ENCODE measurements at regions not wholly inside any gene's neighbourhood (a gene's known extent, or its start where the extent isn't known, plus 50 kb on each side); places are given as distances from the start of the nearest gene placed in this dataset.
"Not testable (repeated sequence)": the region's sequence is repeated elsewhere in the genome, so short reads cannot be mapped to it uniquely, and the experiment has no call there.

GRCh38 chr6:121890307-121890910, 455.0 kb downstream of the GJA1 start:
- 49 to 68% (median 60%) methylated on average over 2 of the region's 2 CpGs for WGBS, 4 donors
- DNase-seq (no peak), ATAC-seq (no peak)
- intact Hi-C loops (cut with DNase I) = no loop called here
- Histone ChIP-seq H3K4me3 (no peak overlapping the region), H3K4me1 (no peaks in the 10 kb centered on the region), H3K36me3 (no peaks in the 10 kb centered on the region), H3K9me3 (no peaks in the 10 kb centered on the region), H3K27ac (no peak overlapping the region), H3K27me3 (no peaks in the 10 kb centered on the region)
- TF ChIP-seq, protein P1, sequence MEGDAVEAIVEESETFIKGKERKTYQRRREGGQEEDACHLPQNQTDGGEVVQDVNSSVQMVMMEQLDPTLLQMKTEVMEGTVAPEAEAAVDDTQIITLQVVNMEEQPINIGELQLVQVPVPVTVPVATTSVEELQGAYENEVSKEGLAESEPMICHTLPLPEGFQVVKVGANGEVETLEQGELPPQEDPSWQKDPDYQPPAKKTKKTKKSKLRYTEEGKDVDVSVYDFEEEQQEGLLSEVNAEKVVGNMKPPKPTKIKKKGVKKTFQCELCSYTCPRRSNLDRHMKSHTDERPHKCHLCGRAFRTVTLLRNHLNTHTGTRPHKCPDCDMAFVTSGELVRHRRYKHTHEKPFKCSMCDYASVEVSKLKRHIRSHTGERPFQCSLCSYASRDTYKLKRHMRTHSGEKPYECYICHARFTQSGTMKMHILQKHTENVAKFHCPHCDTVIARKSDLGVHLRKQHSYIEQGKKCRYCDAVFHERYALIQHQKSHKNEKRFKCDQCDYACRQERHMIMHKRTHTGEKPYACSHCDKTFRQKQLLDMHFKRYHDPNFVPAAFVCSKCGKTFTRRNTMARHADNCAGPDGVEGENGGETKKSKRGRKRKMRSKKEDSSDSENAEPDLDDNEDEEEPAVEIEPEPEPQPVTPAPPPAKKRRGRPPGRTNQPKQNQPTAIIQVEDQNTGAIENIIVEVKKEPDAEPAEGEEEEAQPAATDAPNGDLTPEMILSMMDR (IDR thresholded peaks at IDR 0.05) = no peak
- TF ChIP-seq POLR2A (IDR thresholded peaks at IDR 0.05) = no peak

GRCh38 chr6:121895731-121896130, 460.3 kb downstream of the GJA1 start:
- H3K36me3 ChIP-seq; DNase-seq; H3K4me1 ChIP-seq; H3K27me3 ChIP-seq; ATAC-seq; intact Hi-C loops (cut with DNase I); H3K27ac ChIP-seq; H3K9me3 ChIP-seq; H3K4me3 ChIP-seq: not testable (repeated sequence)
- 69 to 80% (median 74%) methylated on average over 5 of the region's 5 CpGs for WGBS, 4 donors

GRCh38 chr6:121896363-121896762, 460.9 kb downstream of the GJA1 start:
- no peak for ATAC-seq
- Histone ChIP-seq H3K4me3 (no peak overlapping the region), H3K27ac (no peak overlapping the region), H3K36me3 (no peaks in the 10 kb centered on the region), H3K4me1 (no peaks in the 10 kb centered on the region), H3K27me3 (no peaks in the 10 kb centered on the region), H3K9me3 (no peaks in the 10 kb centered on the region)
- no peak for TF ChIP-seq POLR2A (IDR thresholded peaks at IDR 0.05)
- TF ChIP-seq, protein P1 (IDR thresholded peaks at IDR 0.05) = no peak
- no peak for DNase-seq
- intact Hi-C loops (cut with DNase I) = no loop called here
- 86 to 92% (median 89%) methylated on average over 1 of the region's 1 CpG for WGBS, 4 donors

DNA sequence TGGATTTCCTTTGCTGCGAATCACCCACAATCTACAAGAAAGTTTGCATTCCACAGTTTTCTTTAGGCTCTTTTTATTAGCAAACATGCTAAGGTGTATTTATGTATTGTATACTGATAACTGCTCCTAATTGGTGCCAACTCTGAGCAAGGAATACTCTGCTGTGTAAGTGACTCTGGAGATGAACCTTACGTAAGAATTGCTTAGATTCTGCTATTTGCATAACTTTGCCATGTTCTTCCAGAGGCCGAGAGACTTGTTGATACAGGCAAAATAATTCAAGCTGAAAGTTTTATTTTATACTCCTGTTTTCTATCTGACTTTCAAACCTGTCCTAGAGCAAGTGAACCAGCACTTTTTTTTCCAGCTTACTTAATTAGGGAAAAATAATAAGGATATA, 461.3 kb downstream of the GJA1 start:
- no peak overlapping the region for H3K27ac ChIP-seq
- H3K4me1 ChIP-seq = no peaks in the 10 kb centered on the region
- no peaks in the 10 kb centered on the region for H3K27me3 ChIP-seq
- TF ChIP-seq, protein P1 (IDR thresholded peaks at IDR 0.05) = no peak
- no peak for TF ChIP-seq POLR2A (IDR thresholded peaks at IDR 0.05)
- H3K4me3 ChIP-seq = no peak overlapping the region
- DNase-seq (no peak), ATAC-seq (no peak)
- H3K36me3 ChIP-seq = no peaks in the 10 kb centered on the region
- no peaks in the 10 kb centered on the region for H3K9me3 ChIP-seq
- WGBS, 4 donors = 91 to 95% (median 94%) methylated on average over 3 of the region's 3 CpGs
- intact Hi-C loops (cut with DNase I) = no loop called here

GRCh38 chr6:121897337-121897760, 461.9 kb downstream of the GJA1 start:
- intact Hi-C loops (cut with DNase I) = no loop called here

More at GRCh38 chr6:121897337-121897760, 461.9 kb downstream of the GJA1 start:
- Histone ChIP-seq H3K9me3 (no peaks in the 10 kb centered on the region), H3K4me3 (no peak overlapping the region), H3K27ac (no peak overlapping the region), H3K36me3 (no peaks in the 10 kb centered on the region), H3K27me3 (no peaks in the 10 kb centered on the region), H3K4me1 (no peaks in the 10 kb centered on the region)
- ATAC-seq (no peak), DNase-seq (no peak)
- 85 to 95% (median 91%) methylated on average over 1 of the region's 1 CpG for WGBS, 4 donors
- no peak for TF ChIP-seq POLR2A (IDR thresholded peaks at IDR 0.05)
- TF ChIP-seq, protein P1 (IDR thresholded peaks at IDR 0.05) = no peak

Data from heart left ventricle (tissue), 16 donors.